OCI-LY7 (cell line): ENCODE measurements at regions not wholly inside any gene's neighbourhood (a gene's known extent, or its start where the extent isn't known, plus 50 kb on each side); places are given as distances from the start of the nearest gene placed in this dataset.

Experiments used
- BruUV-seq: library from RNA; stranded (reverse); fragments of 400-500 nt; replicated peaks from 2 replicates; lab custom pipeline; 2021; lab: Mats Ljungman, UMichigan
- CTCF ChIA-PET: fragments of 300-600 bp; sonication (Branson Sonifier 250); formaldehyde crosslinking; loops from one replicate; lab custom pipeline; 2022; ENCODE audit warnings: antibody characterized with exemption; ENCODE audit not compliant: unreplicated experiment; lab: Charles Lee
- POLR2A ChIA-PET: fragments of 300-600 bp; sonication (Branson Sonifier 250); formaldehyde crosslinking; loops from one replicate; lab custom pipeline; 2022; ENCODE audit warnings: antibody characterized with exemption; lab: Charles Lee
- DNase-seq: peaks from one replicate; pipeline ENCODE4 v3.0.0-alpha.2; 2015; ENCODE audit warnings: low spot score
- H2AFZ ChIP-seq: fragments of 200-600 bp; sonication (generic), shearing (Covaris generic); 2 replicates; pipeline ENCODE4 v1.6.1; 2014; ENCODE audit warnings: mild to moderate bottlenecking, antibody characterized with exemption, low read length, moderate library complexity
- H3K27ac ChIP-seq: fragments of 200-600 bp; sonication (generic); 2 replicates; pipeline ENCODE4 v1.5.1; 2014; ENCODE audit warnings: mixed run types, low read depth, mild to moderate bottlenecking, moderate library complexity, low read length, inconsistent platforms; ENCODE audit not compliant: poor library complexity, severe bottlenecking
- H3K36me3 ChIP-seq: fragments of 200-600 bp; sonication (generic); 2 replicates; pipeline ENCODE4 v1.6.1; 2014; ENCODE audit warnings: mild to moderate bottlenecking, antibody characterized with exemption, low read length, moderate library complexity, mixed read lengths; ENCODE audit not compliant: insufficient read depth
- H3K4me1 ChIP-seq: fragments of 200-600 bp; sonication (generic); 2 replicates; pipeline ENCODE4 v1.5.1; 2014; ENCODE audit warnings: mild to moderate bottlenecking, low read length; ENCODE audit not compliant: insufficient read depth, poor library complexity, severe bottlenecking
- H3K4me2 ChIP-seq: fragments of 200-600 bp; sonication (generic); 2 replicates; pipeline ENCODE4 v1.6.1; 2014; ENCODE audit warnings: mild to moderate bottlenecking, low read length
- H3K4me3 ChIP-seq: fragments of 200-600 bp; sonication (generic); 2 replicates; pipeline ENCODE4 v1.5.1; 2014; ENCODE audit warnings: mild to moderate bottlenecking, low read depth, low read length; ENCODE audit not compliant: poor library complexity, severe bottlenecking
- H3K79me2 ChIP-seq: fragments of 200-600 bp; sonication (generic); 2 replicates; pipeline ENCODE4 v1.6.1; 2016; ENCODE audit warnings: low read depth, mild to moderate bottlenecking, low read length, moderate library complexity, mixed read lengths; ENCODE audit not compliant: insufficient read depth
- H3K9me2 ChIP-seq: fragments of 200-600 bp; sonication (generic); 2 replicates; pipeline ENCODE4 v1.6.1; 2016; ENCODE audit warnings: mild to moderate bottlenecking, low read length, mixed read lengths; ENCODE audit not compliant: insufficient read depth
- H3K9me3 ChIP-seq: fragments of 200-600 bp; sonication (generic); 2 replicates; pipeline ENCODE4 v1.6.1; 2014; ENCODE audit warnings: mild to moderate bottlenecking, mixed run types, low read length, mixed read lengths
- H4K20me1 ChIP-seq: fragments of 200-600 bp; sonication (generic); 2 replicates; pipeline ENCODE4 v1.6.1; 2014; ENCODE audit warnings: mild to moderate bottlenecking, antibody characterized with exemption, low read length, moderate library complexity, mixed read lengths; ENCODE audit not compliant: insufficient read depth
- CTCF ChIP-seq: fragments of 200-600 bp; sonication (generic); conservative IDR thresholded peaks from 2 replicates; pipeline ENCODE4 v1.5.1; 2014; ENCODE audit warnings: mild to moderate bottlenecking, antibody characterized with exemption, low read length, moderate library complexity, mixed read lengths
- EZH2phosphoT487 ChIP-seq: fragments of 200-600 bp; sonication (generic); IDR thresholded peaks from 2 replicates; pipeline ENCODE4 v1.6.1; 2018; ENCODE audit warnings: low read depth, borderline replicate concordance, mild to moderate bottlenecking, mixed run types, antibody characterized with exemption, low read length, moderate library complexity, mixed read lengths
- intact Hi-C: fragments of 100-400 bp; cut with micrococcal nuclease; formaldehyde crosslinking; loops from one replicate; pipeline ENCODE4 v1.10.0; 2022; ENCODE audit not compliant: unreplicated experiment

GRCh38 chr13:34696296-34696695 lies 245.8 kb upstream of the NBEA start:
- H3K9me3 ChIP-seq: no peaks in the 10 kb centered on the region
- no peak for TF ChIP-seq EZH2phosphoT487
- TF ChIP-seq CTCF: no peak
- no peaks in the 10 kb centered on the region for H3K36me3 ChIP-seq
- H3K4me1 ChIP-seq: no peaks in the 10 kb centered on the region
- no peaks in the 10 kb centered on the region for H4K20me1 ChIP-seq
- ChIA-PET POLR2A (no interaction called here), CTCF (no interaction called here)
- no peaks in the 10 kb centered on the region for H3K79me2 ChIP-seq
- intact Hi-C loops: no loop called here
- no peak overlapping the region for H3K4me2 ChIP-seq
- BruUV-seq: no TSS peak
- no peaks in the 10 kb centered on the region; the same call in 1 of the 2 replicates for H3K9me2 ChIP-seq
- no peak overlapping the region for H2AFZ ChIP-seq
- no peak for DNase-seq
- no peak overlapping the region for H3K27ac ChIP-seq
- H3K4me3 ChIP-seq: no peak overlapping the region

GRCh38 chr13:34696741-34697140 lies 245.3 kb upstream of the NBEA start:
- DNase-seq: no peak
- Histone ChIP-seq H4K20me1 (no peaks in the 10 kb centered on the region), H3K27ac (no peak overlapping the region), H3K79me2 (no peaks in the 10 kb centered on the region), H3K9me3 (no peaks in the 10 kb centered on the region), H3K4me3 (no peak overlapping the region), H3K9me2 (no peaks in the 10 kb centered on the region; the same call in 1 of the 2 replicates), H3K4me1 (no peaks in the 10 kb centered on the region), H3K36me3 (no peaks in the 10 kb centered on the region), H2AFZ (no peak overlapping the region), H3K4me2 (no peak overlapping the region)
- no peak for TF ChIP-seq EZH2phosphoT487
- TF ChIP-seq CTCF: no peak
- no TSS peak for BruUV-seq
- intact Hi-C loops: no loop called here
- CTCF ChIA-PET: no interaction called here
- POLR2A ChIA-PET: no interaction called here

GRCh38 chr13:34698945-34699344 lies 243.1 kb upstream of the NBEA start:
- Histone ChIP-seq H3K36me3 (no peaks in the 10 kb centered on the region), H3K4me1 (no peaks in the 10 kb centered on the region), H3K27ac (no peak overlapping the region), H3K9me2 (no peaks in the 10 kb centered on the region; the same call in 1 of the 2 replicates), H2AFZ (no peak overlapping the region), H3K9me3 (no peaks in the 10 kb centered on the region), H4K20me1 (no peaks in the 10 kb centered on the region), H3K79me2 (no peaks in the 10 kb centered on the region), H3K4me2 (no peak overlapping the region), H3K4me3 (no peak overlapping the region)
- intact Hi-C loops: no loop called here
- no TSS peak for BruUV-seq
- TF ChIP-seq CTCF: no peak
- TF ChIP-seq EZH2phosphoT487: no peak
- POLR2A ChIA-PET: interaction anchor here (1.2 kb wide), 1 partner anchor 20 kb away, joined by 3 read pairs; no protein-coding TSS in a partner anchor
- DNase-seq: no peak
- CTCF ChIA-PET: no interaction called here
